DND-41 (cell line): ENCODE measurements at regions not wholly inside any gene's neighbourhood (a gene's known extent, or its start where the extent isn't known, plus 50 kb on each side); places are given as distances from the start of the nearest gene placed in this dataset.
"Not testable (repeated sequence)": the region's sequence is repeated elsewhere in the genome, so short reads cannot be mapped to it uniquely, and the experiment has no call there.

Source experiments
- ATAC-seq: fragments of 200-7000 bp; cut with Tn5 transposase; 3 replicates; pipeline ENCODE4 v1.9.1; 2021; ENCODE audit warnings: low read depth; ENCODE audit not compliant: insufficient read depth
- DNase-seq: peaks from one replicate; pipeline ENCODE4 v3.0.0-alpha.2; 2020
- H2AFZ ChIP-seq: 2 replicates; pipeline ENCODE4 v1.6.0; 2012; ENCODE audit warnings: low read depth, low read length
- H3K27ac ChIP-seq: 2 replicates; pipeline ENCODE4 v1.5.1; 2012; ENCODE audit warnings: low read length, inconsistent platforms
- H3K27me3 ChIP-seq: fragments of 200-600 bp; sonication (generic); 2 replicates; pipeline ENCODE4 v1.6.0; 2012; ENCODE audit warnings: low read length, mild to moderate bottlenecking, inconsistent platforms; ENCODE audit not compliant: insufficient read depth, poor library complexity
- H3K36me3 ChIP-seq: 2 replicates; pipeline ENCODE4 v1.5.1; 2012; ENCODE audit warnings: low read length, inconsistent platforms; ENCODE audit not compliant: insufficient read depth
- H3K4me1 ChIP-seq: 2 replicates; pipeline ENCODE4 v1.5.1; 2012; ENCODE audit warnings: mild to moderate bottlenecking, low read length; ENCODE audit not compliant: insufficient read depth
- H3K4me2 ChIP-seq: 2 replicates; pipeline ENCODE4 v1.6.0; 2012; ENCODE audit warnings: mild to moderate bottlenecking, moderate library complexity, low read length, inconsistent platforms; ENCODE audit not compliant: insufficient read depth
- H3K4me3 ChIP-seq, 2 experiments: fragments of 200-600 bp in 1 of 2; shearing (Covaris generic) in 1 of 2; 2 replicates each; pipeline ENCODE4 v1.5.1; 2012 to 2016; ENCODE audit warnings: inconsistent platforms in 2 of 2, low read length in 2 of 2, mild to moderate bottlenecking in 2 of 2, low read depth in 1 of 2, moderate library complexity in 1 of 2
- H3K79me2 ChIP-seq: 2 replicates; pipeline ENCODE4 v1.6.0; 2012; ENCODE audit warnings: low read length, inconsistent platforms; ENCODE audit not compliant: insufficient read depth
- H3K9ac ChIP-seq: 2 replicates; pipeline ENCODE4 v1.6.0; 2012; ENCODE audit warnings: low read depth, mild to moderate bottlenecking, inconsistent platforms, low read length, moderate library complexity
- H3K9me3 ChIP-seq: 2 replicates; pipeline ENCODE4 v1.5.1; 2012; ENCODE audit warnings: low read length, moderate library complexity, mild to moderate bottlenecking, inconsistent platforms; ENCODE audit not compliant: insufficient read depth, severe bottlenecking
- H4K20me1 ChIP-seq: 2 replicates; pipeline ENCODE4 v1.6.0; 2012; ENCODE audit warnings: low read length; ENCODE audit not compliant: insufficient read depth
- EZH2 ChIP-seq: IDR thresholded peaks from 3 replicates; pipeline ENCODE4 v1.6.1; 2012; ENCODE audit warnings: borderline replicate concordance, low read depth, mild to moderate bottlenecking, moderate library complexity, low read length, inconsistent platforms; ENCODE audit not compliant: severe bottlenecking
- TF ChIP-seq, protein P1 (sequence below): IDR thresholded peaks from 2 replicates; pipeline ENCODE4 v1.5.1; 2012; ENCODE audit warnings: borderline replicate concordance, low read length, moderate library complexity, mild to moderate bottlenecking; ENCODE audit not compliant: poor library complexity, severe bottlenecking; ENCODE audit errors: extremely low read depth

GRCh38 chr3:144501467-144501866 is 529.8 kb downstream of the DIPK2A start:
- no peak overlapping the region for H3K9ac ChIP-seq
- H3K36me3 ChIP-seq: no peaks in the 10 kb centered on the region
- no peak overlapping the region for H2AFZ ChIP-seq
- H3K4me3 ChIP-seq: no peak overlapping the region
- H3K79me2 ChIP-seq: no peaks in the 10 kb centered on the region
- TF ChIP-seq EZH2: no peak
- TF ChIP-seq, protein P1, sequence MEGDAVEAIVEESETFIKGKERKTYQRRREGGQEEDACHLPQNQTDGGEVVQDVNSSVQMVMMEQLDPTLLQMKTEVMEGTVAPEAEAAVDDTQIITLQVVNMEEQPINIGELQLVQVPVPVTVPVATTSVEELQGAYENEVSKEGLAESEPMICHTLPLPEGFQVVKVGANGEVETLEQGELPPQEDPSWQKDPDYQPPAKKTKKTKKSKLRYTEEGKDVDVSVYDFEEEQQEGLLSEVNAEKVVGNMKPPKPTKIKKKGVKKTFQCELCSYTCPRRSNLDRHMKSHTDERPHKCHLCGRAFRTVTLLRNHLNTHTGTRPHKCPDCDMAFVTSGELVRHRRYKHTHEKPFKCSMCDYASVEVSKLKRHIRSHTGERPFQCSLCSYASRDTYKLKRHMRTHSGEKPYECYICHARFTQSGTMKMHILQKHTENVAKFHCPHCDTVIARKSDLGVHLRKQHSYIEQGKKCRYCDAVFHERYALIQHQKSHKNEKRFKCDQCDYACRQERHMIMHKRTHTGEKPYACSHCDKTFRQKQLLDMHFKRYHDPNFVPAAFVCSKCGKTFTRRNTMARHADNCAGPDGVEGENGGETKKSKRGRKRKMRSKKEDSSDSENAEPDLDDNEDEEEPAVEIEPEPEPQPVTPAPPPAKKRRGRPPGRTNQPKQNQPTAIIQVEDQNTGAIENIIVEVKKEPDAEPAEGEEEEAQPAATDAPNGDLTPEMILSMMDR: no peak
- DNase-seq: no peak
- no peaks in the 10 kb centered on the region for H3K4me1 ChIP-seq
- no peak overlapping the region for H3K27ac ChIP-seq
- H3K27me3 ChIP-seq: no peaks in the 10 kb centered on the region
- no peaks in the 10 kb centered on the region for H4K20me1 ChIP-seq
- H3K4me2 ChIP-seq: no peak overlapping the region
- no peak for ATAC-seq
- no peaks in the 10 kb centered on the region for H3K9me3 ChIP-seq

- Histone ChIP-seq H3K27me3 (no peaks in the 10 kb centered on the region), H3K9me3 (no peaks in the 10 kb centered on the region)
- no peak for TF ChIP-seq EZH2
- TF ChIP-seq, protein P1: no peak
Observed at GRCh38 chr3:144502402-144502801, 530.8 kb downstream of the DIPK2A start.

GRCh38 chr3:144506375-144506774 is 534.8 kb downstream of the DIPK2A start:
- H2AFZ ChIP-seq, H3K36me3 ChIP-seq, DNase-seq, H3K4me2 ChIP-seq, H3K27me3 ChIP-seq, ATAC-seq, H3K9me3 ChIP-seq, H3K27ac ChIP-seq, H4K20me1 ChIP-seq, H3K79me2 ChIP-seq, H3K4me1 ChIP-seq, H3K4me3 ChIP-seq, H3K9ac ChIP-seq: not testable (repeated sequence)

More at GRCh38 chr3:144502402-144502801, 530.8 kb downstream of the DIPK2A start:
- H3K4me3 ChIP-seq: no peak overlapping the region
- H3K27ac ChIP-seq: no peak overlapping the region
- no peak overlapping the region for H2AFZ ChIP-seq
- H3K36me3 ChIP-seq: no peaks in the 10 kb centered on the region
- H3K9ac ChIP-seq: no peak overlapping the region
- no peaks in the 10 kb centered on the region for H4K20me1 ChIP-seq
- no peak overlapping the region for H3K4me2 ChIP-seq
- no peaks in the 10 kb centered on the region for H3K4me1 ChIP-seq
- no peaks in the 10 kb centered on the region for H3K79me2 ChIP-seq
- ATAC-seq: no peak
- DNase-seq: no peak

- DNase-seq: no peak
Observed at GRCh38 chr3:144511346-144511745, 539.7 kb downstream of the DIPK2A start.

More at GRCh38 chr3:144511346-144511745, 539.7 kb downstream of the DIPK2A start:
- no peaks in the 10 kb centered on the region for H3K4me1 ChIP-seq
- no peaks in the 10 kb centered on the region for H4K20me1 ChIP-seq
- H3K27me3 ChIP-seq: no peaks in the 10 kb centered on the region
- H3K27ac ChIP-seq: no peak overlapping the region
- H3K9ac ChIP-seq: no peak overlapping the region
- H3K79me2 ChIP-seq: no peaks in the 10 kb centered on the region
- TF ChIP-seq, protein P1: no peak
- no peak for TF ChIP-seq EZH2
- no peaks in the 10 kb centered on the region for H3K36me3 ChIP-seq
- H3K4me3 ChIP-seq: no peak overlapping the region
- no peak overlapping the region for H2AFZ ChIP-seq
- ATAC-seq: no peak
- no peak overlapping the region for H3K4me2 ChIP-seq
- no peaks in the 10 kb centered on the region for H3K9me3 ChIP-seq
